Left lung (tissue), 4 donors: ENCODE measurements at regions not wholly inside any gene's neighbourhood (a gene's known extent, or its start where the extent isn't known, plus 50 kb on each side); places are given as distances from the start of the nearest gene placed in this dataset.
A peak's percentile ranks its signal among the peaks of the same experiment; 100 is the strongest.

ENCODE experiments used
- ATAC-seq: fragments of 200-7000 bp; cut with Tn5 transposase; one replicate; pipeline ENCODE4 v1.9.1; 2020; ENCODE audit warnings: moderate library complexity
- DNase-seq, 4 donors: peaks; one replicate each; pipeline ENCODE4 v3.0.0-alpha.2; 2013 to 2020
- H3K27ac ChIP-seq, 2 donors: fragments of 200-600 bp; sonication (generic) in 1 of 2; one replicate each; pipeline versions ENCODE4 v1.5.0 to v1.8.0; 2020 to 2021
- H3K27me3 ChIP-seq, 2 donors: fragments of 200-600 bp; sonication (generic) in 1 of 2; one replicate each; pipeline versions ENCODE4 v1.5.0 to v1.8.0; 2020 to 2021
- H3K36me3 ChIP-seq, 2 donors: fragments of 200-600 bp; sonication (generic) in 1 of 2; one replicate each; pipeline versions ENCODE4 v1.5.0 to v1.8.0; 2020 to 2021
- H3K4me1 ChIP-seq, 2 donors: fragments of 200-600 bp; one replicate each; pipeline ENCODE4 v1.8.0; 2021
- H3K4me3 ChIP-seq, 2 donors: fragments of 200-600 bp; sonication (generic) in 1 of 2; one replicate each; pipeline versions ENCODE4 v1.5.0 to v1.8.0; 2020 to 2021; ENCODE audit warnings: mild to moderate bottlenecking in 1 of 2
- H3K9me3 ChIP-seq, 2 donors: fragments of 200-600 bp; sonication (generic) in 1 of 2; one replicate each; pipeline versions ENCODE4 v1.5.0 to v1.8.0; 2020 to 2021
- CTCF ChIP-seq, 2 donors: fragments of 200-600 bp; sonication (generic) in 1 of 2; IDR thresholded peaks; one replicate each; pipeline versions ENCODE4 v1.5.0 to v1.8.0; 2021; ENCODE audit warnings: antibody characterized with exemption in 2 of 2
- intact Hi-C, 2 donors: fragments of 100-400 bp; cut with DNase I; formaldehyde crosslinking; loops; one replicate each; pipeline versions ENCODE4 v1.11.2 to v1.14.2; 2022
- donor health status: DM: no; HTN: yes; CAD: no.
- donor health status: DM: no; HTN: no; CAD: no.

DNA sequence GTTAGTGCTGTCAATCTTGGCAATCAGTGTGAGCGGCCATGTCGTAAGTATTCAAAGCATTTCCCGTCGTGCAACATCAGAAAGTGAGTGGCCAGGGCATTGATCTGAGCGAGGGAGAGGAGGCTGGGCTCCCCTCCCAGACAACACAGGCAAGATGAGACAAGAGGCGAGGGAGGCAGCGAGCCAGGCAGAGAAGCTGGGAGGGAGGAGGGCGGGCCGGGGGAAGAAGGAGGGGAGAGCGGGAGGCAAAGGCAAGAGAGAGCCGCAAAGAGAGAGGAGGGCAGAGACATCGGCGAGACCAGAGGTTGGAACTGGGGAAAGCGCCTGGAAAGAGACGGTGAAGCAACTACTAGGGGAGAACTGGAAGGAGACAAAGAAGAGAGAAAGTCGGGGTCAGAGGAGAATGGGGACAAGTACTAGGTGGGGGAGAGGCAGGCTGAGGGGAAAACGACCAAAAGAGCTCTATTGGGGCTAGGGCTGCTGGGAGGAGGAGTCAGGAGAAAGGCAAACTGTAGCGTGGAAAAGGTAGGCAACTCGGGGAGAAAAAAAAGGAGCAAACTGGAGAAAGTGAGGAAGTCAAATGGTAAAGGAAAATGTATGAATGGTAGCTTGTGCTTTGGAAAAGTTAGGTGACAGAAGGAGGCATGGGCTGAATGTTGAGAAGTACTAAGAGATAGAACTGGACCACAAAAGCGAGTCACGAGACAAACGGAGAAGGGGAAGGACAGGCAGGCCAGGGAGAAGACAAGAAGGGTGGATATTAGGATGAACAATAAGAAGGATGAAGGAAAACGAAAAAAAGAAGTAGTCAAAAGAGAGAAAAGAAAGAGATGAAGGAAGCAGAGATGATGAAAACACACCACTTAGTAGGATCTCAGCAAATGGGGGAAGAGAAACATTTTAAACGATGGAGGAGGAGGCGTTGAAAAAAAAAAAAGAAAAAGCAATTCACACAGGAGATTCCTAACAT lies 130.5 kb upstream of the C11orf58 start:
- no peaks in the 10 kb centered on the region for H3K36me3 ChIP-seq
- H3K9me3 ChIP-seq, result no peaks in the 10 kb centered on the region
- no peak for TF ChIP-seq CTCF (IDR thresholded peaks at IDR 0.05)
- ATAC-seq, result peak; percentile 13
- H3K4me3 ChIP-seq, result peak overlapping the region; percentile 39 to 55
- H3K27me3 ChIP-seq, result peaks cover 66 to 100% of the 10 kb centered on the region in 2 donors
- peaks cover 6 to 29% of the 10 kb centered on the region in 2 donors for H3K4me1 ChIP-seq
- H3K27ac ChIP-seq, result peak overlapping the region; percentile 70 to 83
- intact Hi-C loops, result loop anchor here in 1 of 2 donors (10.0 kb wide), 2 partner anchors 783 to 953 kb away; no protein-coding TSS in a partner anchor
- DNase-seq, result peak; percentile 43 to 86 (median 76)

DNA sequence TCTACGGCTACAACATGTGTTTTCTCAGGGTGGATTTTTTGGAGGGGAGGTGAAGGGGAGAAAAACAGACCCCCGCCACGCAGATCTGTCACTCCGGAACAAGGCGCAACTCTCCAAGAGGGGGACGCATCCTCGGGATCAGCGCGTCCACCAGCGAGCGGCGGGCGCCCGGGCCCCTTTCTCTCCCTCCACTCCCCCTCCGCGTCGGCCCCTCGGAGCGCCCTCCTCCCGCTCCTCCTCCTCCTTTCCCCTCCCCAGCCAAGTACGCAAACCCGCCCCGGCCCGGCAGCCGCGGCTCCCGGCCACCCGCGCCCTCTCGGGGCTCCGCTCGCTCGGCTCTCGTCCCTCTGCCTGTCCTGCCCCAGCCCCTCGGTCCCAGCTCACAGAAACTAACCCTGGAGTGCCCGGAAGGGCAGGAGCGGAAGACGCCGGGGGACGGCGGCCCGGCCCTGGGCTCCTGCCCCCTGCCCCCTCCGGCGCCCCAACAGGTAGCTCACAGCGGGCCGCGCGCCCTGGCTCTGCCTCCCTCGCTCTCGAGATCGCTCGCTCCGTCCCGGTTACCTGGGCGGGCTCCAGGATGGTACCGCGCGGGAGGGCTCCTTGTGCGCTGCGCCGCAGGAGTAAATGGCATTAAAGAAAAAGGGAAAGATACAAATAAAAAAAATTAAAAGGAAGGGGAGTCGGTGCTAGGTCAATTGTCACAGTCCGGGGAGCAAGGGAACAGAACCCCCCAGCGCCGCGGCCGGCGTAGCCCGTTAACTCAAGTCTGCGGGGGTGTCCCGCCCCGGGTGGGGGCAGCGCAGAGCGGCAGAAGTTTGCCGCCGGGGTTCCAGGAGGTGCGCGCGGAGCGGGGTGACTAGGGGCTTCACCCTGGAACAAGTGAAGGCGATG lies 131.4 kb upstream of the C11orf58 start:
- Histone ChIP-seq H3K4me1 (peaks cover 6 to 29% of the 10 kb centered on the region in 2 donors), H3K9me3 (no peaks in the 10 kb centered on the region), H3K36me3 (no peaks in the 10 kb centered on the region), H3K27ac (peak overlapping the region; percentile 70 to 83), H3K4me3 (peak overlapping the region; percentile 39 to 55), H3K27me3 (peaks cover 57 to 100% of the 10 kb centered on the region in 2 donors)
- DNase-seq, result peak; percentile 49 to 84 (median 71)
- intact Hi-C loops, result loop anchor here in 1 of 2 donors (10.0 kb wide), 2 partner anchors 782 to 952 kb away; no protein-coding TSS in a partner anchor
- peak; percentile 41 for ATAC-seq
- TF ChIP-seq CTCF (IDR thresholded peaks at IDR 0.05), result no peak

DNA sequence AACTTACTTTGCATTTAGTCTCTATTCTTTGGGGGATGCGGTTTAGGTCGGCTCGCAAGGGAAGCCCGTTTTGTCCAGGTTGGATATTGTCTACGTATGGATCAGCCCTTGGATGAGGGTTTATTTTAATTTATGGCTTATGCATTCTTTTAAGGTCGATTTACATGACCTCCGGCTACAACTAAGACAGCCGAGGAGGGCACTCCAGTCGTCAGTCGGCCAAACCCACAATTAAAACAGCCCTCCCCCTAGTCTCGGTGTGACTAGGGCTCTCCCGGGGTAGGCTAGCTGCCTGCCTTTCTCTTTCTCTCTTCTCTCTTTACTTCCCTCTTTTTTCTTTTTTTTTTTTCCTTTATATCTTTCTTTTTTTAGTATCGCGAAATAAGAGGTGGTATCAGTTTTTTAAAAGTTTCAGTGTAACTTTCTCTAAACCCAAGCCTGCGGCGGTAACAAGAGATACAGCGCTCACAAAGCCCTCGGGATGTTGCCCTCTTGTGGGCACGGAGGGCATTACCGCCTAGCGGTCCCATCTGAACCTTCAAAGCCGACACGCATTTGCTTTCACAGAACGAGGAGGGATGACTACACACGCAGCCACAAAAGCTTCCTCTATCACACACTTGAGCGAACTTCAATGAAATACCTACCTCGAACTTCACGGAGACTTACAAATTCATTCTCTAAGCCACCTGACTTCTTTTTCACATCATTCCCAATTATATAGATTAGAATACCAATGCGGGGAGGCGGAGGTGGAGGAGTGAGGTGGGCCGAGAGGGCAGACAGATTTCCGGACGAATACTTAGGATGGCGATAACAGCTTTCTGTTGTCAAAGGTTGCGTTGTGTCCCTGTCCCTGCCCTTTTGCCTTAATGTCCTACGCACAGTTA lies 132.3 kb upstream of the C11orf58 start:
- Histone ChIP-seq H3K4me1 (peaks cover 6 to 29% of the 10 kb centered on the region in 2 donors), H3K36me3 (no peaks in the 10 kb centered on the region), H3K27ac (peak overlapping the region; percentile 70 to 83), H3K9me3 (no peaks in the 10 kb centered on the region), H3K27me3 (peaks cover 48 to 100% of the 10 kb centered on the region in 2 donors), H3K4me3 (peak overlapping the region; percentile 39 to 55)
- intact Hi-C loops, result loop anchor here in 1 of 2 donors (10.0 kb wide), 2 partner anchors 781 to 951 kb away; no protein-coding TSS in a partner anchor
- peak; percentile 91 to 94 for TF ChIP-seq CTCF (IDR thresholded peaks at IDR 0.05)
- ATAC-seq (peak; percentile 87), DNase-seq (peak; percentile 86 to 96 (median 91))

DNA sequence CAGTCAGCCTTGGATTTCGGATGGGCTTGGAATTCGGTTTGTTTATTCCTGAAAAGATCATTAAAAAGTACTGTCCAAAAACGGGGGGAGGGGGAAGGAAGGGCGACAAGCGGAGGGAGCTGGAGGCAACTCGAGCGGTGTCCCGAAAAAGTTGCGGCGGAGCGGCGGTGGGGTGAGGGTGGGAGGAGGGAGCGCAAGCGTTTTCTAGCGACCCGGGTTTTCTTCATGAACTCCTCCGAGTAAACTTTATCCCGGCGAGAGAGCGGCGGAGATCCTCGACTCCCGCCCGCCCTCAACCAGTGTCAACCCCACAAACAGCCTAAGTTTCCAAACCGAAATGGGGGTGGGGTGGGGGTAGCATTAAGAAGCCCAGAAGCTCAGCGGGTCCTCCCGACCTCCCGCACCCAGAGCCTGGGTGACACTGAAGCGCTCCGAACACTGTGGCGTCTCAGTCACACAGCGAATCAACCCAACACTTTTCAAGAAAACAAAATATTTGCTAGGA lies 133.0 kb upstream of the C11orf58 start:
- intact Hi-C loops, result loop anchor here in 1 of 2 donors (10.0 kb wide), 2 partner anchors 781 to 951 kb away; no protein-coding TSS in a partner anchor
- Histone ChIP-seq H3K9me3 (no peaks in the 10 kb centered on the region), H3K4me1 (peaks cover 6 to 29% of the 10 kb centered on the region in 2 donors), H3K36me3 (no peaks in the 10 kb centered on the region), H3K4me3 (peak overlapping the region; percentile 39 to 55), H3K27ac (peak overlapping the region; percentile 70 to 83), H3K27me3 (peaks cover 41 to 100% of the 10 kb centered on the region in 2 donors)
- DNase-seq (peak in 2 of 4 donors; percentile 64 to 69), ATAC-seq (peak; percentile 1)
- TF ChIP-seq CTCF (IDR thresholded peaks at IDR 0.05), result no peak
